SK-N-SH treated with all-trans-retinoic acid at 6 μM for 48 hours (cell line): ENCODE measurements at regions not wholly inside any gene's neighbourhood (a gene's known extent, or its start where the extent isn't known, plus 50 kb on each side); places are given as distances from the start of the nearest gene placed in this dataset.

ENCODE experiments used
- ATAC-seq: fragments of 200-7000 bp; cut with Tn5 transposase; 3 replicates; pipeline ENCODE4 v1.9.1; 2020; ENCODE audit warnings: mild to moderate bottlenecking, moderate library complexity
- ARNTL ChIP-seq: fragments of 450-650 bp; formaldehyde crosslinking; IDR thresholded peaks from 2 replicates; pipeline ENCODE4 v1.5.0; 2020; ENCODE audit warnings: low read depth, mild to moderate bottlenecking, moderate library complexity, borderline replicate concordance
- BACH2 ChIP-seq: fragments of 250-450 bp; sonication (Bioruptor Pico); IDR thresholded peaks from 2 replicates; pipeline ENCODE4 v1.9.0; 2021; ENCODE audit warnings: mild to moderate bottlenecking, borderline replicate concordance
- CSDC2 ChIP-seq: fragments of 250-450 bp; sonication (Bioruptor Pico); IDR thresholded peaks from 2 replicates; pipeline ENCODE4 v1.5.0; 2020; ENCODE audit warnings: mild to moderate bottlenecking, moderate library complexity
- ESRRG ChIP-seq: fragments of 250-450 bp; sonication (Bioruptor Pico); IDR thresholded peaks from 2 replicates; pipeline ENCODE4 v1.6.1; 2021; ENCODE audit warnings: mild to moderate bottlenecking
- GLIS3 ChIP-seq: fragments of 250-450 bp; sonication (Bioruptor Pico); IDR thresholded peaks from 2 replicates; pipeline ENCODE4 v1.5.0; 2020; ENCODE audit warnings: mild to moderate bottlenecking, moderate library complexity
- ISL1 ChIP-seq: fragments of 250-450 bp; sonication (Bioruptor Pico); IDR thresholded peaks from 2 replicates; pipeline ENCODE4 v2.1.2; 2022; ENCODE audit warnings: mild to moderate bottlenecking, moderate library complexity
- OSR1 ChIP-seq: fragments of 250-450 bp; sonication (Bioruptor Pico); IDR thresholded peaks from 2 replicates; pipeline ENCODE4 v1.8.0; 2022; ENCODE audit warnings: moderate library complexity, mild to moderate bottlenecking, inconsistent platforms
- PPARA ChIP-seq: fragments of 250-450 bp; sonication (Bioruptor Pico); IDR thresholded peaks from 2 replicates; pipeline ENCODE4 v1.5.0; 2020; ENCODE audit warnings: mild to moderate bottlenecking, borderline replicate concordance
- RARB ChIP-seq: fragments of 250-450 bp; sonication (Bioruptor Pico); IDR thresholded peaks from 2 replicates; pipeline ENCODE4 v1.8.0; 2021; ENCODE audit warnings: mild to moderate bottlenecking, moderate library complexity
- SNAI2 ChIP-seq: fragments of 250-450 bp; sonication (Bioruptor Pico); IDR thresholded peaks from 2 replicates; pipeline ENCODE4 v1.5.0; 2020; ENCODE audit warnings: mild to moderate bottlenecking, moderate library complexity
- TCF4 ChIP-seq: fragments of 250-450 bp; sonication (Bioruptor Pico); IDR thresholded peaks from 2 replicates; pipeline ENCODE4 v1.8.0; 2021; ENCODE audit warnings: mild to moderate bottlenecking, moderate library complexity, borderline replicate concordance
- TOX ChIP-seq: fragments of 250-450 bp; sonication (Bioruptor Pico); IDR thresholded peaks from 2 replicates; pipeline ENCODE4 v1.8.0; 2021; ENCODE audit warnings: mild to moderate bottlenecking, moderate library complexity, borderline replicate concordance
- ZC3H10 ChIP-seq: fragments of 250-450 bp; sonication (Bioruptor Pico); IDR thresholded peaks from 2 replicates; pipeline ENCODE4 v1.5.1; 2021; ENCODE audit warnings: mild to moderate bottlenecking, moderate library complexity
- ZFP30 ChIP-seq: fragments of 450-650 bp; formaldehyde crosslinking; IDR thresholded peaks from 2 replicates; pipeline ENCODE4 v1.5.0; 2022; ENCODE audit warnings: mild to moderate bottlenecking, moderate library complexity
- ZNF565 ChIP-seq: fragments of 450-650 bp; formaldehyde crosslinking; conservative IDR thresholded peaks from 2 replicates; pipeline ENCODE4 v1.5.0; 2020; ENCODE audit warnings: low read depth, mild to moderate bottlenecking, moderate library complexity
- ZNF70 ChIP-seq: fragments of 450-650 bp; formaldehyde crosslinking; IDR thresholded peaks from 2 replicates; pipeline ENCODE4 v1.5.0; 2020; ENCODE audit warnings: mild to moderate bottlenecking, moderate library complexity
- ZNF8 ChIP-seq: fragments of 450-650 bp; formaldehyde crosslinking; IDR thresholded peaks from 2 replicates; pipeline ENCODE4 v1.5.0; 2020; ENCODE audit warnings: mild to moderate bottlenecking, moderate library complexity
- TF ChIP-seq, protein P1 (sequence below): fragments of 250-450 bp; sonication (Bioruptor Pico); IDR thresholded peaks from 2 replicates; pipeline ENCODE4 v1.5.0; 2020; ENCODE audit warnings: mild to moderate bottlenecking, moderate library complexity
- TF ChIP-seq, protein P2 (sequence below): fragments of 250-450 bp; sonication (Bioruptor Pico); IDR thresholded peaks from 2 replicates; pipeline ENCODE4 v1.8.0; 2021; ENCODE audit warnings: low read depth, mild to moderate bottlenecking, moderate library complexity, borderline replicate concordance
- TF ChIP-seq, protein P3 (sequence below): fragments of 250-450 bp; sonication (Bioruptor Pico); IDR thresholded peaks from 2 replicates; pipeline ENCODE4 v1.8.0; 2020; ENCODE audit warnings: mild to moderate bottlenecking, moderate library complexity, borderline replicate concordance
- TF ChIP-seq, protein P4 (sequence below): fragments of 250-450 bp; sonication (Bioruptor Pico); IDR thresholded peaks from 2 replicates; pipeline ENCODE4 v1.5.1; 2021; ENCODE audit warnings: mild to moderate bottlenecking, moderate library complexity

DNA sequence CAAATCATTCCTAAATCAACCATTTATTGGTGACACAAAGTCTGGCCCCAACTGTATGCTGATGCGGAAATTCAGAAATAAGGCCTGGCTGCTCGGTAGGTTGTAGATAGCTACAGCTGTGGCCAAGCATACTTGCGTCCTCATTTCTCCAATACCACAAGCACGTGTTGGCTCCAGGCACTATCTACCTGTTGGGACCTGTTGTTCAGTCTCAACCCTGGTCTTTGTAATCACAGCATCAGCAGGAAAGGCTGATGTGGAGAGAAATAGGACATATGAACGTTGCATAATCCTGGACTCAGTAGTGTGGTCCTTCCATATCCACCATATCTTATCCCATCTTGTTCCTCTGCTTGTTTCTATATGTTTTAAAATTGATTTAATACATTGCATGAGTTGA, 212.6 kb downstream of the PMAIP1 start (continued):
- TF ChIP-seq, protein P1, sequence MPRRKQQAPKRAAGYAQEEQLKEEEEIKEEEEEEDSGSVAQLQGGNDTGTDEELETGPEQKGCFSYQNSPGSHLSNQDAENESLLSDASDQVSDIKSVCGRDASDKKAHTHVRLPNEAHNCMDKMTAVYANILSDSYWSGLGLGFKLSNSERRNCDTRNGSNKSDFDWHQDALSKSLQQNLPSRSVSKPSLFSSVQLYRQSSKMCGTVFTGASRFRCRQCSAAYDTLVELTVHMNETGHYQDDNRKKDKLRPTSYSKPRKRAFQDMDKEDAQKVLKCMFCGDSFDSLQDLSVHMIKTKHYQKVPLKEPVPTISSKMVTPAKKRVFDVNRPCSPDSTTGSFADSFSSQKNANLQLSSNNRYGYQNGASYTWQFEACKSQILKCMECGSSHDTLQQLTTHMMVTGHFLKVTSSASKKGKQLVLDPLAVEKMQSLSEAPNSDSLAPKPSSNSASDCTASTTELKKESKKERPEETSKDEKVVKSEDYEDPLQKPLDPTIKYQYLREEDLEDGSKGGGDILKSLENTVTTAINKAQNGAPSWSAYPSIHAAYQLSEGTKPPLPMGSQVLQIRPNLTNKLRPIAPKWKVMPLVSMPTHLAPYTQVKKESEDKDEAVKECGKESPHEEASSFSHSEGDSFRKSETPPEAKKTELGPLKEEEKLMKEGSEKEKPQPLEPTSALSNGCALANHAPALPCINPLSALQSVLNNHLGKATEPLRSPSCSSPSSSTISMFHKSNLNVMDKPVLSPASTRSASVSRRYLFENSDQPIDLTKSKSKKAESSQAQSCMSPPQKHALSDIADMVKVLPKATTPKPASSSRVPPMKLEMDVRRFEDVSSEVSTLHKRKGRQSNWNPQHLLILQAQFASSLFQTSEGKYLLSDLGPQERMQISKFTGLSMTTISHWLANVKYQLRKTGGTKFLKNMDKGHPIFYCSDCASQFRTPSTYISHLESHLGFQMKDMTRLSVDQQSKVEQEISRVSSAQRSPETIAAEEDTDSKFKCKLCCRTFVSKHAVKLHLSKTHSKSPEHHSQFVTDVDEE (CRISPR knock-in tag) = no peak
- TF ChIP-seq ESRRG (CRISPR knock-in tag) (no peak), ZFP30 (no peak), TOX (CRISPR knock-in tag) (no peak), ISL1 (CRISPR knock-in tag) (no peak), SNAI2 (CRISPR knock-in tag) (no peak), ZNF565 (no peak)

DNA sequence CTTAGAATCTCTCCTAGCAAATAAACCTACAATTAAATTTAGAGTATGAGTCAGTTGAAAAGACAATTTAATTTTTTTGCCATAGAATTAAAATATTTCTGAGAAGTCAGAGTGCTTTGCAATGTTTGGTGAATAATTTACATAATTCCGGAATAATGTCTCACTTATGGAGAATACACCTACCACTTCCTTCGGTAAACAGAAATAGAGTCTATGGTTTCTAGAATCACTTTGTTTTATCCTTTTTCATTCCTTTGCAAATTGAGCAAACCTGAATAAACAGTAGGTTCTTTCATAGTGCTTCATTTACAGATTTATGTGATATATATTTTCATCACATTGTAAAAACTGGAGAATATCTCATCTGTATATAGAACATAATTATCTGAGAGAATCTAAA, 211.7 kb downstream of the PMAIP1 start:
- TF ChIP-seq ARNTL (CRISPR knock-in tag) (no peak), ESRRG (CRISPR knock-in tag) (no peak), TCF4 (CRISPR knock-in tag) (no peak), ZFP30 (no peak), SNAI2 (CRISPR knock-in tag) (no peak), ISL1 (CRISPR knock-in tag) (no peak), OSR1 (CRISPR knock-in tag) (no peak), GLIS3 (no peak), BACH2 (CRISPR knock-in tag) (no peak), ZNF565 (no peak), TOX (CRISPR knock-in tag) (no peak), CSDC2 (CRISPR knock-in tag) (no peak), RARB (no peak)
- TF ChIP-seq, protein P2, sequence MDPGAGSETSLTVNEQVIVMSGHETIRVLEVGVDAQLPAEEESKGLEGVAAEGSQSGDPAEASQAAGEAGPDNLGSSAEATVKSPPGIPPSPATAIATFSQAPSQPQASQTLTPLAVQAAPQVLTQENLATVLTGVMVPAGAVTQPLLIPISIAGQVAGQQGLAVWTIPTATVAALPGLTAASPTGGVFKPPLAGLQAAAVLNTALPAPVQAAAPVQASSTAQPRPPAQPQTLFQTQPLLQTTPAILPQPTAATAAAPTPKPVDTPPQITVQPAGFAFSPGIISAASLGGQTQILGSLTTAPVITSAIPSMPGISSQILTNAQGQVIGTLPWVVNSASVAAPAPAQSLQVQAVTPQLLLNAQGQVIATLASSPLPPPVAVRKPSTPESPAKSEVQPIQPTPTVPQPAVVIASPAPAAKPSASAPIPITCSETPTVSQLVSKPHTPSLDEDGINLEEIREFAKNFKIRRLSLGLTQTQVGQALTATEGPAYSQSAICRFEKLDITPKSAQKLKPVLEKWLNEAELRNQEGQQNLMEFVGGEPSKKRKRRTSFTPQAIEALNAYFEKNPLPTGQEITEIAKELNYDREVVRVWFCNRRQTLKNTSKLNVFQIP = no peak
- TF ChIP-seq, protein P3, sequence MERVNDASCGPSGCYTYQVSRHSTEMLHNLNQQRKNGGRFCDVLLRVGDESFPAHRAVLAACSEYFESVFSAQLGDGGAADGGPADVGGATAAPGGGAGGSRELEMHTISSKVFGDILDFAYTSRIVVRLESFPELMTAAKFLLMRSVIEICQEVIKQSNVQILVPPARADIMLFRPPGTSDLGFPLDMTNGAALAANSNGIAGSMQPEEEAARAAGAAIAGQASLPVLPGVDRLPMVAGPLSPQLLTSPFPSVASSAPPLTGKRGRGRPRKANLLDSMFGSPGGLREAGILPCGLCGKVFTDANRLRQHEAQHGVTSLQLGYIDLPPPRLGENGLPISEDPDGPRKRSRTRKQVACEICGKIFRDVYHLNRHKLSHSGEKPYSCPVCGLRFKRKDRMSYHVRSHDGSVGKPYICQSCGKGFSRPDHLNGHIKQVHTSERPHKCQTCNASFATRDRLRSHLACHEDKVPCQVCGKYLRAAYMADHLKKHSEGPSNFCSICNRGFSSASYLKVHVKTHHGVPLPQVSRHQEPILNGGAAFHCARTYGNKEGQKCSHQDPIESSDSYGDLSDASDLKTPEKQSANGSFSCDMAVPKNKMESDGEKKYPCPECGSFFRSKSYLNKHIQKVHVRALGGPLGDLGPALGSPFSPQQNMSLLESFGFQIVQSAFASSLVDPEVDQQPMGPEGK (CRISPR knock-in tag) = no peak
- TF ChIP-seq, protein P4, sequence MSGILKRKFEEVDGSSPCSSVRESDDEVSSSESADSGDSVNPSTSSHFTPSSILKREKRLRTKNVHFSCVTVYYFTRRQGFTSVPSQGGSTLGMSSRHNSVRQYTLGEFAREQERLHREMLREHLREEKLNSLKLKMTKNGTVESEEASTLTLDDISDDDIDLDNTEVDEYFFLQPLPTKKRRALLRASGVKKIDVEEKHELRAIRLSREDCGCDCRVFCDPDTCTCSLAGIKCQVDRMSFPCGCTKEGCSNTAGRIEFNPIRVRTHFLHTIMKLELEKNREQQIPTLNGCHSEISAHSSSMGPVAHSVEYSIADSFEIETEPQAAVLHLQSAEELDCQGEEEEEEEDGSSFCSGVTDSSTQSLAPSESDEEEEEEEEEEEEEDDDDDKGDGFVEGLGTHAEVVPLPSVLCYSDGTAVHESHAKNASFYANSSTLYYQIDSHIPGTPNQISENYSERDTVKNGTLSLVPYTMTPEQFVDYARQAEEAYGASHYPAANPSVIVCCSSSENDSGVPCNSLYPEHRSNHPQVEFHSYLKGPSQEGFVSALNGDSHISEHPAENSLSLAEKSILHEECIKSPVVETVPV = no peak
- TF ChIP-seq, protein P1 (CRISPR knock-in tag) = no peak
- ATAC-seq = no peak

DNA sequence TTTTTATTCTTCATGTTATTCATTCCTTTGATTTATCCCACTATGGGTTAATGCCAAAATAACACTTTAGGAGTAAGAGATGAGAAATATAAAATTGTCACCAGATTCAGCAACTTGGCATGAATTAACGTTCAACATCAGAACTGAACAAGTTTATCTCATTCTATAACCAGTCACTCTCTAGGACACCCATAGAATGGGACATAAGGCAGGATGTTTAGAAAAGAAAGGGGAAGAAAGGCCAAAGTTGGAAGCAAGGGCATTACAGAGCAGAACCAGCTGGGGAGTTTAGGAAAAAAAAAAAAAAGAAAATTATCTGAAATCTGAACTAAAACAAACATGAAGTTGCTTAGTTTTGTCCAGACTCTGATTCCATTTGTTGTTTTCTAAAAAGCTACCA, 211.0 kb downstream of the PMAIP1 start:
- no peak for ATAC-seq

More for the DNA sequence above, 211.0 kb downstream of the PMAIP1 start:
- TF ChIP-seq GLIS3 (no peak), SNAI2 (CRISPR knock-in tag) (no peak), OSR1 (CRISPR knock-in tag) (no peak), BACH2 (CRISPR knock-in tag) (no peak), TCF4 (CRISPR knock-in tag) (no peak), ZNF565 (no peak), ZNF70 (CRISPR knock-in tag) (no peak), ZC3H10 (CRISPR knock-in tag) (no peak), PPARA (CRISPR knock-in tag) (no peak), ESRRG (CRISPR knock-in tag) (no peak), ZNF8 (CRISPR knock-in tag) (no peak), TOX (CRISPR knock-in tag) (no peak), ZFP30 (no peak)
- TF ChIP-seq, protein P2 = no peak
- TF ChIP-seq, all 23 proteins: peak for 0
